Gastroesophageal sphincter (tissue), 4 donors: ENCODE measurements at regions not wholly inside any gene's neighbourhood (a gene's known extent, or its start where the extent isn't known, plus 50 kb on each side); places are given as distances from the start of the nearest gene placed in this dataset.
"Not testable (repeated sequence)": the region's sequence is repeated elsewhere in the genome, so short reads cannot be mapped to it uniquely, and the experiment has no call there.

Experiments
- ATAC-seq: fragments of 150-250 bp; one replicate; pipeline ENCODE4 v1.9.1; 2016; ENCODE audit warnings: mild to moderate bottlenecking, moderate library complexity
- H3K27ac ChIP-seq, 4 donors: fragments of 200-600 bp; sonication (generic) in 3 of 4; 1 replicate in 3 of 4; 2 replicates in 1 of 4; pipeline ENCODE4 v1.5.1; 2016 to 2019
- H3K27me3 ChIP-seq: fragments of 200-600 bp; sonication (generic); one replicate; pipeline ENCODE4 v1.5.1; 2019
- H3K36me3 ChIP-seq, 2 donors: fragments of 200-600 bp; sonication (generic); one replicate each; pipeline ENCODE4 v1.5.1; 2019; ENCODE audit warnings: control low read depth in 1 of 2
- H3K4me1 ChIP-seq, 3 donors: fragments of 200-600 bp; sonication (generic); 1 replicate in 2 of 3; 2 replicates in 1 of 3; pipeline ENCODE4 v1.5.1; 2016 to 2019; ENCODE audit warnings: control low read depth in 2 of 3
- H3K4me3 ChIP-seq, 2 donors: fragments of 200-600 bp; sonication (generic); one replicate each; pipeline ENCODE4 v1.5.1; 2019; ENCODE audit warnings: mild to moderate bottlenecking in 1 of 2, moderate library complexity in 1 of 2
- H3K9me3 ChIP-seq, 3 donors: fragments of 200-600 bp; sonication (generic); one replicate each; pipeline ENCODE4 v1.5.1; 2017 to 2019; ENCODE audit warnings: control low read depth in 2 of 3
- CTCF ChIP-seq, 4 experiments: fragments of 200-600 bp in 2 of 4; fragments of 450-650 bp in 2 of 4; sonication (generic) in 1 of 4; IDR thresholded peaks; one replicate each; pipeline ENCODE4 v1.5.1; 2017 to 2019; ENCODE audit warnings: antibody characterized with exemption in 4 of 4, mild to moderate bottlenecking in 2 of 4, moderate library complexity in 2 of 4
- EP300 ChIP-seq: sonication (generic); formaldehyde crosslinking; IDR thresholded peaks from one replicate; pipeline ENCODE4 v1.6.1; 2017; ENCODE audit warnings: antibody characterized with exemption, mild to moderate bottlenecking
- POLR2A ChIP-seq, 2 donors: fragments of 450-650 bp; IDR thresholded peaks; one replicate each; pipeline ENCODE4 v1.6.1; 2017; ENCODE audit warnings: antibody characterized with exemption in 2 of 2, mild to moderate bottlenecking in 2 of 2, moderate library complexity in 1 of 2
- POLR2AphosphoS5 ChIP-seq: sonication (generic); formaldehyde crosslinking; IDR thresholded peaks from one replicate; pipeline ENCODE4 v1.6.1; 2017; ENCODE audit warnings: antibody characterized with exemption
- WGBS, 2 donors: methylation state at CpG; one replicate each; pipeline ENCODE4 v1.1.5; 2018; ENCODE audit warnings: low coverage in 1 of 2; 5-methylcytosine and 5-hydroxymethylcytosine counted together

- TF ChIP-seq POLR2AphosphoS5: no peak
- no peak for TF ChIP-seq CTCF (IDR thresholded peaks at IDR 0.05)
- no peak for TF ChIP-seq POLR2A (IDR thresholded peaks at IDR 0.05)
- no peak for TF ChIP-seq EP300
- WGBS, 2 donors: 90 to 100% methylated on average over 1 to 3 of the region's 3 CpGs
- Histone ChIP-seq H3K27me3 (no peaks in the 10 kb centered on the region), H3K9me3 (no peaks in the 10 kb centered on the region), H3K4me1 (no peaks in the 10 kb centered on the region), H3K36me3 (no peaks in the 10 kb centered on the region), H3K27ac (no peak overlapping the region), H3K4me3 (no peak overlapping the region)
- no peak for ATAC-seq
These were observed 582.1 kb downstream of the AMY1C start for GRCh38 chr1:104331763-104332162.

DNA sequence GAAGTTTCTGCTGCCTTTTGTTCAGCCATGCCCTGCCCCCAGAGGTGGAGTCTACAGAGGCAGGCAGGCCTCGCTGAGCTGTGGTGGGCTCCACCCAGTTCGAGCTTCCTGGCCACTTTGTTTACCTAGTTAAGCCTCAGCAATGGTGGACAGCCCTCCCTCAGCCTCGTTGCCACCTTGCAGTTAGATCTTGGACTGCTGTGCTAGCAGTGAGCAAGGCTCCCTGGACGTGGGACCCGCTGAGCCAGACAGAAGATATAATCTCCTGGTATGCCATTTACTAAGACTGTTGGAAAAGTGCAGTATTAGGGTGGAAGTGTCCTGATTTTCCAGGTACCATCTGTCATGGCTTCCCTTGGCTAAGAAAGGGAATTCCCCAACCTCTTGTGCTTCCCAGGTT is 588.2 kb downstream of the AMY1C start:
- not testable (repeated sequence) for H3K27me3 ChIP-seq, H3K4me3 ChIP-seq, H3K36me3 ChIP-seq, H3K4me1 ChIP-seq, ATAC-seq, H3K27ac ChIP-seq, H3K9me3 ChIP-seq
- whole genome bisulfite sequencing, 2 donors: 60% methylated on average over 1 of the region's 5 CpGs; no CpG with 5 or more reads in 1 of the 2 donors

DNA sequence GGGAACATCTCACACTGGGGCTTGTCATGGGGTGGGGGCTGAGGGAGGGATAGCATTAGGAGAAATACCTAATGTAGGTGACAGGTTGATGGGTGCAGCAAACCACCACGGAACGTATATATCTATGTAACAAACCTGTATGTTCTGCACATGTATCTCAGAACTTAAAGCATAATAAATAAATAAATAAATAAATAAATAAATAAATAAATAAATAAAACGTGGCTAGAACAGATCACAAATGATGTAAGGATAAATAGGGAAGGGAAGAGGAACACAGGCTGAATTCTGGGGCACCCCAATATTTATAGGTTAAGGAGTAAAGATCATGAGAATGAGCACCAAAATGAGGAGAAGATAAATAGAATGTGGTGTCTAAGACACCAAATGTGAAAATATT is 592.2 kb downstream of the AMY1C start:
- Histone ChIP-seq H3K27ac (no peak overlapping the region), H3K27me3 (no peaks in the 10 kb centered on the region), H3K4me1 (no peaks in the 10 kb centered on the region), H3K9me3 (no peaks in the 10 kb centered on the region), H3K36me3 (no peaks in the 10 kb centered on the region), H3K4me3 (no peak overlapping the region)
- ATAC-seq: no peak
- 7 to 71% methylated on average over 1 to 3 of the region's 3 CpGs for WGBS, 2 donors
- TF ChIP-seq CTCF (IDR thresholded peaks at IDR 0.05): no peak
- no peak for TF ChIP-seq POLR2AphosphoS5
- no peak for TF ChIP-seq POLR2A (IDR thresholded peaks at IDR 0.05)
- no peak for TF ChIP-seq EP300

- no peaks in the 10 kb centered on the region for H3K4me1 ChIP-seq
- H3K27me3 ChIP-seq: no peaks in the 10 kb centered on the region
- no peak overlapping the region for H3K4me3 ChIP-seq
- TF ChIP-seq POLR2AphosphoS5 (no peak), POLR2A (IDR thresholded peaks at IDR 0.05) (no peak), EP300 (no peak), CTCF (IDR thresholded peaks at IDR 0.05) (no peak)
- no peak for ATAC-seq
- H3K27ac ChIP-seq: no peak overlapping the region
- WGBS, 2 donors: 50 to 79% methylated on average over 1 of the region's 1 CpG
- H3K9me3 ChIP-seq: no peaks in the 10 kb centered on the region
- no peaks in the 10 kb centered on the region for H3K36me3 ChIP-seq
These were observed 598.6 kb downstream of the AMY1C start for GRCh38 chr1:104348277-104348676.

GRCh38 chr1:104353580-104353979 is 603.9 kb downstream of the AMY1C start:
- ATAC-seq: no peak
- Histone ChIP-seq H3K27ac (no peak overlapping the region), H3K9me3 (no peaks in the 10 kb centered on the region), H3K4me3 (no peak overlapping the region), H3K36me3 (no peaks in the 10 kb centered on the region), H3K27me3 (no peaks in the 10 kb centered on the region), H3K4me1 (no peaks in the 10 kb centered on the region)
- TF ChIP-seq CTCF (IDR thresholded peaks at IDR 0.05): no peak
- no peak for TF ChIP-seq POLR2A (IDR thresholded peaks at IDR 0.05)
- no peak for TF ChIP-seq EP300
- no peak for TF ChIP-seq POLR2AphosphoS5
- WGBS, 2 donors: 50 to 71% methylated on average over 1 of the region's 1 CpG

- Histone ChIP-seq H3K4me1 (no peaks in the 10 kb centered on the region), H3K36me3 (no peaks in the 10 kb centered on the region), H3K27me3 (no peaks in the 10 kb centered on the region), H3K27ac (no peak overlapping the region), H3K4me3 (no peak overlapping the region), H3K9me3 (no peaks in the 10 kb centered on the region)
- TF ChIP-seq EP300: no peak
- no peak for TF ChIP-seq POLR2AphosphoS5
- WGBS, 2 donors: 37 to 40% methylated on average over 1 of the region's 1 CpG
- ATAC-seq: no peak
These were observed 608.4 kb downstream of the AMY1C start for GRCh38 chr1:104358086-104358485.
